HL-60 (cell line): ENCODE measurements at regions not wholly inside any gene's neighbourhood (a gene's known extent, or its start where the extent isn't known, plus 50 kb on each side); places are given as distances from the start of the nearest gene placed in this dataset.

Experiments
- DNase-seq, 2 experiments: peaks; one replicate each; pipeline ENCODE4 v3.0.0-alpha.2; 2010 to 2020; ENCODE audit warnings: low read depth in 1 of 2, low spot score in 1 of 2
- H3K27ac ChIP-seq: fragments of 250-450 bp; sonication (Bioruptor Pico); replicated peaks from 2 replicates; pipeline ENCODE4 v1.5.1; 2020; ENCODE audit warnings: mild to moderate bottlenecking, moderate library complexity
- H3K27me3 ChIP-seq: fragments of 250-450 bp; sonication (Bioruptor Pico); 2 replicates; pipeline ENCODE4 v1.5.1; 2021; ENCODE audit warnings: mild to moderate bottlenecking, moderate library complexity; ENCODE audit not compliant: insufficient read depth, poor library complexity, severe bottlenecking
- H3K4me3 ChIP-seq: replicated peaks from 2 replicates; pipeline ENCODE4 v1.5.1; 2011; ENCODE audit warnings: mild to moderate bottlenecking, control low read depth, low read length; ENCODE audit not compliant: insufficient read depth
- GABPA ChIP-seq: IDR thresholded peaks from 2 replicates; pipeline ENCODE4 v1.6.1; 2012; ENCODE audit warnings: low read depth
- POLR2AphosphoS5 ChIP-seq: IDR thresholded peaks from 2 replicates; pipeline ENCODE4 v1.6.1; 2012; ENCODE audit warnings: low read depth
- REST ChIP-seq: IDR thresholded peaks from 2 replicates; pipeline ENCODE4 v1.6.1; 2012; ENCODE audit warnings: low read depth; ENCODE audit not compliant: insufficient replicate concordance
- SPI1 ChIP-seq: IDR thresholded peaks from 2 replicates; pipeline ENCODE4 v1.6.1; 2012; ENCODE audit warnings: low read depth, mild to moderate bottlenecking, borderline replicate concordance
- TF ChIP-seq, protein P1 (sequence below): IDR thresholded peaks from one replicate; pipeline ENCODE4 v1.5.1; 2011; ENCODE audit warnings: low read length, control low read depth, inconsistent platforms; ENCODE audit not compliant: insufficient read depth

GRCh38 chr17:83144421-83145357 lies 65.3 kb downstream of the METRNL start:
- no peak overlapping the region for H3K4me3 ChIP-seq
- no peak overlapping the region for H3K27ac ChIP-seq
- peaks cover 2% of the 10 kb centered on the region for H3K27me3 ChIP-seq
- DNase-seq, result no peak
- no peak for TF ChIP-seq GABPA
- no peak for TF ChIP-seq REST
- no peak for TF ChIP-seq SPI1
- TF ChIP-seq, protein P1, sequence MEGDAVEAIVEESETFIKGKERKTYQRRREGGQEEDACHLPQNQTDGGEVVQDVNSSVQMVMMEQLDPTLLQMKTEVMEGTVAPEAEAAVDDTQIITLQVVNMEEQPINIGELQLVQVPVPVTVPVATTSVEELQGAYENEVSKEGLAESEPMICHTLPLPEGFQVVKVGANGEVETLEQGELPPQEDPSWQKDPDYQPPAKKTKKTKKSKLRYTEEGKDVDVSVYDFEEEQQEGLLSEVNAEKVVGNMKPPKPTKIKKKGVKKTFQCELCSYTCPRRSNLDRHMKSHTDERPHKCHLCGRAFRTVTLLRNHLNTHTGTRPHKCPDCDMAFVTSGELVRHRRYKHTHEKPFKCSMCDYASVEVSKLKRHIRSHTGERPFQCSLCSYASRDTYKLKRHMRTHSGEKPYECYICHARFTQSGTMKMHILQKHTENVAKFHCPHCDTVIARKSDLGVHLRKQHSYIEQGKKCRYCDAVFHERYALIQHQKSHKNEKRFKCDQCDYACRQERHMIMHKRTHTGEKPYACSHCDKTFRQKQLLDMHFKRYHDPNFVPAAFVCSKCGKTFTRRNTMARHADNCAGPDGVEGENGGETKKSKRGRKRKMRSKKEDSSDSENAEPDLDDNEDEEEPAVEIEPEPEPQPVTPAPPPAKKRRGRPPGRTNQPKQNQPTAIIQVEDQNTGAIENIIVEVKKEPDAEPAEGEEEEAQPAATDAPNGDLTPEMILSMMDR, result no peak
- no peak for TF ChIP-seq POLR2AphosphoS5

DNA sequence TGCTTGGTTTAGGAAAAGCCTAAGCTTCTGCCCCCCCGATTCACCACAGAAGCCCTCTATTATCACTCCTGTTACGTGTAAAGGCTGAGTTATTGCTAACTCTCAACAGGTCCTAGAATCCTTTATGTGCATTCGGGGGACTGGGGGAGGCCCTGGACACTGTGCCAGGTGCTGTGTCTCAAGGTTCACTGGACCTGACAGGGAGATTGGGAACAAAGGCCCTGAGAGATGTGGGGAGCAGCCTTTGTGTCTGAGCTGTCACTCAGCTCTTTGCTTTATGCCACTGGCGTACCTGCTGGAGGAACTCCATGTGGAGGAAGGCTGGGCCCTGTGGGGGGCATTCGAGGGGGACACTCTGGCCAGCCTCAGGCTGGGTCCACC lies 65.9 kb downstream of the METRNL start:
- peaks cover 2% of the 10 kb centered on the region for H3K27me3 ChIP-seq
- no peak for TF ChIP-seq REST
- TF ChIP-seq POLR2AphosphoS5, result no peak
- TF ChIP-seq SPI1, result no peak
- TF ChIP-seq, protein P1, result no peak
- no peak for TF ChIP-seq GABPA
- H3K27ac ChIP-seq, result no peak overlapping the region
- H3K4me3 ChIP-seq, result no peak overlapping the region
- DNase-seq, result no peak

GRCh38 chr17:83145831-83146230 lies 66.4 kb downstream of the METRNL start:
- Histone ChIP-seq H3K27ac (no peak overlapping the region), H3K4me3 (no peak overlapping the region), H3K27me3 (peaks cover 2% of the 10 kb centered on the region)
- no peak for TF ChIP-seq POLR2AphosphoS5
- TF ChIP-seq, protein P1, result no peak
- no peak for TF ChIP-seq SPI1
- no peak for TF ChIP-seq REST
- TF ChIP-seq GABPA, result no peak
- DNase-seq, result no peak
